ACC112 (cell line): ENCODE measurements at regions not wholly inside any gene's neighbourhood (a gene's known extent, or its start where the extent isn't known, plus 50 kb on each side); places are given as distances from the start of the nearest gene placed in this dataset.

Experiments
- H2AFZ ChIP-seq: fragments of 200-600 bp; sonication (generic); one replicate; pipeline ENCODE4 v1.6.0; 2017; ENCODE audit warnings: antibody characterized with exemption, low read length; ENCODE audit not compliant: unreplicated experiment
- H3K27ac ChIP-seq: fragments of 200-600 bp; sonication (generic); 2 replicates; pipeline ENCODE4 v1.5.1; 2014; ENCODE audit warnings: low read depth, mild to moderate bottlenecking, antibody characterized with exemption, low read length, moderate library complexity
- H3K27me3 ChIP-seq: fragments of 200-600 bp; sonication (generic); 2 replicates; pipeline ENCODE4 v1.6.1; 2014; ENCODE audit warnings: mild to moderate bottlenecking, antibody characterized with exemption, low read length, moderate library complexity, mixed read lengths; ENCODE audit not compliant: insufficient read depth
- H3K36me3 ChIP-seq: fragments of 200-600 bp; sonication (generic); 2 replicates; pipeline ENCODE4 v1.6.1; 2016; ENCODE audit warnings: mild to moderate bottlenecking, antibody characterized with exemption, low read length, moderate library complexity, mixed read lengths; ENCODE audit not compliant: insufficient read depth
- H3K4me1 ChIP-seq: fragments of 200-600 bp; sonication (generic); one replicate; pipeline ENCODE4 v1.6.1; 2016; ENCODE audit warnings: low read length, mixed read lengths; ENCODE audit not compliant: insufficient read depth, unreplicated experiment, control insufficient read depth
- H3K4me3 ChIP-seq: fragments of 200-600 bp; sonication (generic); 2 replicates; pipeline ENCODE4 v1.5.1; 2014; ENCODE audit warnings: mild to moderate bottlenecking, low read depth, low read length
- H3K79me2 ChIP-seq: fragments of 200-600 bp; sonication (generic); one replicate; pipeline ENCODE4 v1.6.0; 2016; ENCODE audit warnings: low read length; ENCODE audit not compliant: control insufficient read depth, unreplicated experiment, insufficient read depth

- no peak overlapping the region for H3K4me3 ChIP-seq
Observed at GRCh38 chr6:106799031-106799894, 169.9 kb downstream of the QRSL1 start.

GRCh38 chr6:106797186-106797585 is 167.8 kb downstream of the QRSL1 start:
- Histone ChIP-seq H3K4me1 (no peaks in the 10 kb centered on the region), H3K27me3 (peaks cover 73% of the 10 kb centered on the region), H3K4me3 (no peak overlapping the region), H3K79me2 (no peaks in the 10 kb centered on the region), H3K36me3 (no peaks in the 10 kb centered on the region), H2AFZ (no peak overlapping the region), H3K27ac (no peak overlapping the region)

More at GRCh38 chr6:106799031-106799894, 169.9 kb downstream of the QRSL1 start:
- Histone ChIP-seq H3K79me2 (no peaks in the 10 kb centered on the region), H3K27me3 (peaks cover 56% of the 10 kb centered on the region), H3K27ac (no peak overlapping the region), H2AFZ (no peak overlapping the region), H3K36me3 (no peaks in the 10 kb centered on the region), H3K4me1 (no peaks in the 10 kb centered on the region)

- Histone ChIP-seq H3K4me1 (no peaks in the 10 kb centered on the region), H2AFZ (no peak overlapping the region)
Observed at GRCh38 chr6:106796781-106797180, 167.4 kb downstream of the QRSL1 start.

GRCh38 chr6:106794129-106794528 is 164.8 kb downstream of the QRSL1 start:
- no peak overlapping the region for H3K4me3 ChIP-seq
- H3K36me3 ChIP-seq, result no peaks in the 10 kb centered on the region

More at GRCh38 chr6:106796781-106797180, 167.4 kb downstream of the QRSL1 start:
- Histone ChIP-seq H3K79me2 (no peaks in the 10 kb centered on the region), H3K27me3 (peaks cover 69% of the 10 kb centered on the region), H3K36me3 (no peaks in the 10 kb centered on the region), H3K4me3 (no peak overlapping the region), H3K27ac (no peak overlapping the region)

GRCh38 chr6:106792536-106793236 is 163.3 kb downstream of the QRSL1 start:
- no peak overlapping the region for H3K4me3 ChIP-seq
- H3K36me3 ChIP-seq, result no peaks in the 10 kb centered on the region
- H3K27ac ChIP-seq, result no peak overlapping the region
- H2AFZ ChIP-seq, result no peak overlapping the region
- H3K4me1 ChIP-seq, result no peaks in the 10 kb centered on the region
- H3K27me3 ChIP-seq, result peaks cover 55% of the 10 kb centered on the region
- no peaks in the 10 kb centered on the region for H3K79me2 ChIP-seq

More at GRCh38 chr6:106794129-106794528, 164.8 kb downstream of the QRSL1 start:
- H3K4me1 ChIP-seq, result no peaks in the 10 kb centered on the region
- peaks cover 47% of the 10 kb centered on the region for H3K27me3 ChIP-seq
- H2AFZ ChIP-seq, result no peak overlapping the region
- H3K79me2 ChIP-seq, result no peaks in the 10 kb centered on the region
- no peak overlapping the region for H3K27ac ChIP-seq

- Histone ChIP-seq H2AFZ (no peak overlapping the region), H3K27ac (no peak overlapping the region)
Observed at GRCh38 chr6:106790935-106791334, 161.6 kb downstream of the QRSL1 start.

GRCh38 chr6:106790149-106790770 is 160.9 kb downstream of the QRSL1 start:
- Histone ChIP-seq H3K4me1 (no peaks in the 10 kb centered on the region), H3K27me3 (peaks cover 56% of the 10 kb centered on the region), H3K36me3 (no peaks in the 10 kb centered on the region), H3K4me3 (no peak overlapping the region), H2AFZ (no peak overlapping the region), H3K79me2 (no peaks in the 10 kb centered on the region), H3K27ac (no peak overlapping the region)

More at GRCh38 chr6:106790935-106791334, 161.6 kb downstream of the QRSL1 start:
- no peaks in the 10 kb centered on the region for H3K36me3 ChIP-seq
- peaks cover 56% of the 10 kb centered on the region for H3K27me3 ChIP-seq
- H3K4me3 ChIP-seq, result no peak overlapping the region
- H3K4me1 ChIP-seq, result no peaks in the 10 kb centered on the region
- H3K79me2 ChIP-seq, result no peaks in the 10 kb centered on the region

- Histone ChIP-seq H3K79me2 (no peaks in the 10 kb centered on the region), H3K36me3 (no peaks in the 10 kb centered on the region), H2AFZ (no peak overlapping the region), H3K4me1 (no peaks in the 10 kb centered on the region), H3K27me3 (peaks cover 51% of the 10 kb centered on the region), H3K27ac (no peak overlapping the region), H3K4me3 (no peak overlapping the region)
Observed at GRCh38 chr6:106789428-106790148, 160.2 kb downstream of the QRSL1 start.

GRCh38 chr6:106788761-106789160 is 159.4 kb downstream of the QRSL1 start:
- Histone ChIP-seq H2AFZ (no peak overlapping the region), H3K27me3 (peaks cover 43% of the 10 kb centered on the region), H3K27ac (no peak overlapping the region), H3K4me1 (peaks cover 2% of the 10 kb centered on the region), H3K36me3 (no peaks in the 10 kb centered on the region), H3K4me3 (no peak overlapping the region), H3K79me2 (no peaks in the 10 kb centered on the region)
